ENCODE measurements at regions not wholly inside any gene's neighbourhood (a gene's known extent, or its start where the extent isn't known, plus 50 kb on each side); places are given as distances from the start of the nearest gene placed in this dataset.
"Not testable (repeated sequence)": the region's sequence is repeated elsewhere in the genome, so short reads cannot be mapped to it uniquely, and the experiment has no call there.

GRCh38 chr2:59824314-59824713 lies 729.1 kb downstream of the BCL11A start:
- 77 to 88% (median 78%) methylated on average over 4 of the region's 4 CpGs for WGBS, 3 donors
- FAIRE-seq = no peak
- H3K4me3 ChIP-seq (ENCODE audit: low read depth in 1 of 3, low read length in 3 of 3) = no peak overlapping the region

GRCh38 chr2:59816075-59816474 lies 737.4 kb downstream of the BCL11A start:
- no peak for FAIRE-seq

More at GRCh38 chr2:59824314-59824713, 729.1 kb downstream of the BCL11A start:
- H3K4me1 ChIP-seq (ENCODE audit: control insufficient read depth in 3 of 3, insufficient read depth in 2 of 3, low read depth in 1 of 3, low read length in 2 of 3) = no peaks in the 10 kb centered on the region
- no peaks in the 10 kb centered on the region for H3K36me3 ChIP-seq (ENCODE audit: control insufficient read depth in 3 of 3, insufficient read depth in 2 of 3, low read depth in 1 of 3, low read length in 3 of 3)
- no peak overlapping the region for H3K27ac ChIP-seq (ENCODE audit: low read depth in 1 of 3, low read length in 2 of 3)
- no peaks in the 10 kb centered on the region for H3K27me3 ChIP-seq (ENCODE audit: control insufficient read depth in 3 of 3, insufficient read depth in 3 of 3, low read length in 3 of 3)
- DNase-seq = no peak
- H3K9me3 ChIP-seq (ENCODE audit: control insufficient read depth in 2 of 2, insufficient read depth in 1 of 2, low read depth in 1 of 2, low read length in 1 of 2) = no peaks in the 10 kb centered on the region

GRCh38 chr2:59810283-59810682 lies 743.2 kb downstream of the BCL11A start:
- not testable (repeated sequence) for H3K36me3 ChIP-seq (ENCODE audit: control insufficient read depth in 3 of 3, insufficient read depth in 2 of 3, low read depth in 1 of 3, low read length in 3 of 3); H3K9me3 ChIP-seq (ENCODE audit: control insufficient read depth in 2 of 2, insufficient read depth in 1 of 2, low read depth in 1 of 2, low read length in 1 of 2); H3K27ac ChIP-seq (ENCODE audit: low read depth in 1 of 3, low read length in 2 of 3); H3K4me3 ChIP-seq (ENCODE audit: low read depth in 1 of 3, low read length in 3 of 3); H3K27me3 ChIP-seq (ENCODE audit: control insufficient read depth in 3 of 3, insufficient read depth in 3 of 3, low read length in 3 of 3); FAIRE-seq
- peaks cover 0 to 16% (median 4%) of the 10 kb centered on the region in 3 donors for H3K4me1 ChIP-seq (ENCODE audit: control insufficient read depth in 3 of 3, insufficient read depth in 2 of 3, low read depth in 1 of 3, low read length in 2 of 3)
- peak in 1 of 2 donors; percentile 13 for DNase-seq
- WGBS, 3 donors = 75 to 94% (median 89%) methylated on average over 2 of the region's 2 CpGs

More at GRCh38 chr2:59816075-59816474, 737.4 kb downstream of the BCL11A start:
- Histone ChIP-seq H3K4me1 (ENCODE audit: control insufficient read depth in 3 of 3, insufficient read depth in 2 of 3, low read depth in 1 of 3, low read length in 2 of 3) (no peaks in the 10 kb centered on the region), H3K4me3 (ENCODE audit: low read depth in 1 of 3, low read length in 3 of 3) (no peak overlapping the region), H3K9me3 (ENCODE audit: control insufficient read depth in 2 of 2, insufficient read depth in 1 of 2, low read depth in 1 of 2, low read length in 1 of 2) (no peaks in the 10 kb centered on the region), H3K27me3 (ENCODE audit: control insufficient read depth in 3 of 3, insufficient read depth in 3 of 3, low read length in 3 of 3) (no peaks in the 10 kb centered on the region), H3K27ac (ENCODE audit: low read depth in 1 of 3, low read length in 2 of 3) (no peak overlapping the region), H3K36me3 (ENCODE audit: control insufficient read depth in 3 of 3, insufficient read depth in 2 of 3, low read depth in 1 of 3, low read length in 3 of 3) (no peaks in the 10 kb centered on the region)
- no peak for DNase-seq
- WGBS, 3 donors = 83 to 91% (median 86%) methylated on average over 1 of the region's 1 CpG

GRCh38 chr2:59806486-59806885 lies 747.0 kb downstream of the BCL11A start:
- no peaks in the 10 kb centered on the region for H3K36me3 ChIP-seq (ENCODE audit: control insufficient read depth in 3 of 3, insufficient read depth in 2 of 3, low read depth in 1 of 3, low read length in 3 of 3)
- H3K4me1 ChIP-seq (ENCODE audit: control insufficient read depth in 3 of 3, insufficient read depth in 2 of 3, low read depth in 1 of 3, low read length in 2 of 3) = peaks cover 0 to 20% (median 7%) of the 10 kb centered on the region in 3 donors
- FAIRE-seq (no peak), DNase-seq (peak; percentile 44 to 76)
- no peak overlapping the region for H3K4me3 ChIP-seq (ENCODE audit: low read depth in 1 of 3, low read length in 3 of 3)
- H3K9me3 ChIP-seq (ENCODE audit: control insufficient read depth in 2 of 2, insufficient read depth in 1 of 2, low read depth in 1 of 2, low read length in 1 of 2) = no peaks in the 10 kb centered on the region
- no peak overlapping the region for H3K27ac ChIP-seq (ENCODE audit: low read depth in 1 of 3, low read length in 2 of 3)
- no peaks in the 10 kb centered on the region for H3K27me3 ChIP-seq (ENCODE audit: control insufficient read depth in 3 of 3, insufficient read depth in 3 of 3, low read length in 3 of 3)

GRCh38 chr2:59804732-59805131 lies 748.7 kb downstream of the BCL11A start:
- Histone ChIP-seq H3K9me3 (ENCODE audit: control insufficient read depth in 2 of 2, insufficient read depth in 1 of 2, low read depth in 1 of 2, low read length in 1 of 2) (no peaks in the 10 kb centered on the region), H3K4me3 (ENCODE audit: low read depth in 1 of 3, low read length in 3 of 3) (no peak overlapping the region), H3K4me1 (ENCODE audit: control insufficient read depth in 3 of 3, insufficient read depth in 2 of 3, low read depth in 1 of 3, low read length in 2 of 3) (peaks cover 0 to 20% (median 7%) of the 10 kb centered on the region in 3 donors), H3K27ac (ENCODE audit: low read depth in 1 of 3, low read length in 2 of 3) (no peak overlapping the region), H3K36me3 (ENCODE audit: control insufficient read depth in 3 of 3, insufficient read depth in 2 of 3, low read depth in 1 of 3, low read length in 3 of 3) (no peaks in the 10 kb centered on the region), H3K27me3 (ENCODE audit: control insufficient read depth in 3 of 3, insufficient read depth in 3 of 3, low read length in 3 of 3) (no peaks in the 10 kb centered on the region)
- 7 to 43% (median 34%) methylated on average over 6 of the region's 6 CpGs for WGBS, 3 donors
- peak; percentile 62 to 92 for DNase-seq
- no peak for FAIRE-seq

- FAIRE-seq (no peak), DNase-seq (no peak)
- Histone ChIP-seq H3K36me3 (ENCODE audit: control insufficient read depth in 3 of 3, insufficient read depth in 2 of 3, low read depth in 1 of 3, low read length in 3 of 3) (no peaks in the 10 kb centered on the region), H3K27me3 (ENCODE audit: control insufficient read depth in 3 of 3, insufficient read depth in 3 of 3, low read length in 3 of 3) (no peaks in the 10 kb centered on the region), H3K9me3 (ENCODE audit: control insufficient read depth in 2 of 2, insufficient read depth in 1 of 2, low read depth in 1 of 2, low read length in 1 of 2) (no peaks in the 10 kb centered on the region), H3K4me1 (ENCODE audit: control insufficient read depth in 3 of 3, insufficient read depth in 2 of 3, low read depth in 1 of 3, low read length in 2 of 3) (peaks cover 0 to 20% (median 7%) of the 10 kb centered on the region in 3 donors), H3K27ac (ENCODE audit: low read depth in 1 of 3, low read length in 2 of 3) (no peak overlapping the region), H3K4me3 (ENCODE audit: low read depth in 1 of 3, low read length in 3 of 3) (no peak overlapping the region)
- WGBS, 3 donors = 76 to 78% (median 77%) methylated on average over 8 of the region's 8 CpGs
These were observed 749.9 kb downstream of the BCL11A start for GRCh38 chr2:59803586-59803985.

- Histone ChIP-seq H3K27ac (ENCODE audit: low read depth in 1 of 3, low read length in 2 of 3) (no peak overlapping the region), H3K4me1 (ENCODE audit: control insufficient read depth in 3 of 3, insufficient read depth in 2 of 3, low read depth in 1 of 3, low read length in 2 of 3) (peaks cover 0 to 4% (median 0%) of the 10 kb centered on the region in 3 donors), H3K4me3 (ENCODE audit: low read depth in 1 of 3, low read length in 3 of 3) (no peak overlapping the region), H3K27me3 (ENCODE audit: control insufficient read depth in 3 of 3, insufficient read depth in 3 of 3, low read length in 3 of 3) (no peaks in the 10 kb centered on the region), H3K36me3 (ENCODE audit: control insufficient read depth in 3 of 3, insufficient read depth in 2 of 3, low read depth in 1 of 3, low read length in 3 of 3) (no peaks in the 10 kb centered on the region), H3K9me3 (ENCODE audit: control insufficient read depth in 2 of 2, insufficient read depth in 1 of 2, low read depth in 1 of 2, low read length in 1 of 2) (peaks cover 0 to under 1% of the 10 kb centered on the region in 2 donors)
- no peak for FAIRE-seq
- DNase-seq = no peak
- WGBS, 3 donors = 93 to 97% (median 96%) methylated on average over 9 of the region's 9 CpGs
These were observed 754.7 kb downstream of the BCL11A start for GRCh38 chr2:59798687-59799232.

- peaks cover 0 to 2% (median 0%) of the 10 kb centered on the region in 3 donors for H3K27me3 ChIP-seq (ENCODE audit: control insufficient read depth in 3 of 3, insufficient read depth in 3 of 3, low read length in 3 of 3)
- 72 to 92% (median 90%) methylated on average over 12 of the region's 12 CpGs for WGBS, 3 donors
- no peak for FAIRE-seq
- H3K4me3 ChIP-seq (ENCODE audit: low read depth in 1 of 3, low read length in 3 of 3) = no peak overlapping the region
- H3K27ac ChIP-seq (ENCODE audit: low read depth in 1 of 3, low read length in 2 of 3) = no peak overlapping the region
- H3K36me3 ChIP-seq (ENCODE audit: control insufficient read depth in 3 of 3, insufficient read depth in 2 of 3, low read depth in 1 of 3, low read length in 3 of 3) = no peaks in the 10 kb centered on the region
- no peak for DNase-seq
- H3K4me1 ChIP-seq (ENCODE audit: control insufficient read depth in 3 of 3, insufficient read depth in 2 of 3, low read depth in 1 of 3, low read length in 2 of 3) = no peaks in the 10 kb centered on the region
- H3K9me3 ChIP-seq (ENCODE audit: control insufficient read depth in 2 of 2, insufficient read depth in 1 of 2, low read depth in 1 of 2, low read length in 1 of 2) = peaks cover 0 to 3% of the 10 kb centered on the region in 2 donors
These were observed 762.3 kb downstream of the BCL11A start for GRCh38 chr2:59791004-59791618.

Data from small intestine (tissue), 7 donors.